Endothelial cell of umbilical vein (primary cell): ENCODE measurements at regions not wholly inside any gene's neighbourhood (a gene's known extent, or its start where the extent isn't known, plus 50 kb on each side); places are given as distances from the start of the nearest gene placed in this dataset.
"Not testable (repeated sequence)": the region's sequence is repeated elsewhere in the genome, so short reads cannot be mapped to it uniquely, and the experiment has no call there.

Experiments
- BruUV-seq: library from RNA; stranded (reverse); fragments of 400-500 nt; replicated peaks from 2 replicates; lab custom pipeline; 2021; lab: Mats Ljungman, UMichigan
- CTCF ChIA-PET: fragments of 300-600, 350-600 bp; sonication (Branson Sonifier 250); formaldehyde crosslinking; loops from one replicate; lab custom pipeline; 2021; ENCODE audit warnings: antibody characterized with exemption, inconsistent platforms; lab: Charles Lee
- POLR2A ChIA-PET: fragments of 300-600, 350-600 bp; sonication (Branson Sonifier 250); formaldehyde crosslinking; loops from one replicate; lab custom pipeline; 2021; ENCODE audit warnings: antibody characterized with exemption, inconsistent platforms; lab: Charles Lee
- DNase-seq: peaks from one replicate; pipeline ENCODE4 v3.0.0-alpha.2; 2011; ENCODE audit warnings: low read depth, low spot score
- FAIRE-seq: peaks from 2 replicates; lab custom pipeline; 2011; peaks lifted over from hg19 to GRCh38; lab: Jason Lieb, UNC
- H2AFZ ChIP-seq: 2 replicates; pipeline ENCODE4 v1.6.0; 2012; ENCODE audit warnings: low read depth, low read length, control low read depth, inconsistent platforms
- H3K27ac ChIP-seq: 2 replicates; pipeline ENCODE4 v1.5.1; 2011; ENCODE audit warnings: low read depth, mild to moderate bottlenecking, control low read depth, low read length, moderate library complexity; ENCODE audit not compliant: insufficient read depth
- H3K27me3 ChIP-seq, 2 experiments: 2 replicates each; pipeline versions ENCODE4 v1.6.0 to v1.6.1; 2011; ENCODE audit warnings: low read length in 2 of 2, mixed read lengths in 1 of 2; ENCODE audit not compliant: control insufficient read depth in 2 of 2, insufficient read depth in 2 of 2
- H3K36me3 ChIP-seq, 2 experiments: 2 replicates in 1 of 2; 3 replicates in 1 of 2; pipeline ENCODE4 v1.5.1; 2011; ENCODE audit warnings: low read length in 2 of 2, mild to moderate bottlenecking in 1 of 2, moderate library complexity in 1 of 2; ENCODE audit not compliant: control insufficient read depth in 2 of 2, insufficient read depth in 2 of 2; ENCODE audit errors: extremely low read depth in 1 of 2
- H3K4me1 ChIP-seq: 3 replicates; pipeline ENCODE4 v1.5.1; 2011; ENCODE audit warnings: mild to moderate bottlenecking, low read length; ENCODE audit not compliant: control insufficient read depth, insufficient read depth; ENCODE audit errors: extremely low read depth
- H3K4me2 ChIP-seq: 2 replicates; pipeline ENCODE4 v1.6.1; 2011; ENCODE audit warnings: low read length, control low read depth, mixed read lengths; ENCODE audit not compliant: insufficient read depth
- H3K4me3 ChIP-seq, 3 experiments: fragments of 200-600 bp in 1 of 3; sonication (generic), shearing (Covaris generic) in 1 of 3; replicated peaks in 1 of 3; 2 replicates each; pipeline ENCODE4 v1.5.1; 2011 to 2016; ENCODE audit warnings: control low read depth in 3 of 3, low read length in 3 of 3, mild to moderate bottlenecking in 2 of 3, inconsistent platforms in 1 of 3, low read depth in 1 of 3, moderate library complexity in 1 of 3; ENCODE audit not compliant: insufficient read depth in 1 of 3
- H3K79me2 ChIP-seq: 2 replicates; pipeline ENCODE4 v1.6.0; 2012; ENCODE audit warnings: low read length, inconsistent platforms; ENCODE audit not compliant: control insufficient read depth, insufficient read depth
- H3K9ac ChIP-seq: replicated peaks from 2 replicates; pipeline ENCODE3; 2011; ENCODE audit warnings: low read length, control low read depth; ENCODE audit not compliant: insufficient read depth; ENCODE audit errors: extremely low read depth
- H3K9me1 ChIP-seq: replicated peaks from 3 replicates; pipeline ENCODE4 v1.6.0; 2011; ENCODE audit warnings: mild to moderate bottlenecking, low read length; ENCODE audit not compliant: control insufficient read depth, insufficient read depth; ENCODE audit errors: extremely low read depth
- H3K9me3 ChIP-seq: replicated peaks from 2 replicates; pipeline ENCODE4 v1.5.1; 2012; ENCODE audit warnings: low read length, inconsistent platforms; ENCODE audit not compliant: control insufficient read depth, insufficient read depth
- H4K20me1 ChIP-seq: replicated peaks from 2 replicates; pipeline ENCODE3; 2011; ENCODE audit warnings: mild to moderate bottlenecking, low read length; ENCODE audit not compliant: control insufficient read depth, insufficient read depth; ENCODE audit errors: extremely low read depth
- CTCF ChIP-seq, 2 donors: IDR thresholded peaks; 1 replicate in 1 of 2; 2 replicates in 1 of 2; pipeline ENCODE4 v1.5.1; 2011; ENCODE audit warnings: low read length in 2 of 2, mild to moderate bottlenecking in 2 of 2, moderate library complexity in 2 of 2, control low read depth in 1 of 2, inconsistent platforms in 1 of 2, low read depth in 1 of 2; ENCODE audit not compliant: insufficient read depth in 1 of 2; ENCODE audit errors: extremely low read depth in 1 of 2
- EZH2 ChIP-seq: IDR thresholded peaks from 2 replicates; pipeline ENCODE4 v1.6.1; 2012; ENCODE audit warnings: borderline replicate concordance, low read depth, mild to moderate bottlenecking, moderate library complexity, low read length, inconsistent platforms; ENCODE audit not compliant: severe bottlenecking
- FOS ChIP-seq: IDR thresholded peaks from 2 replicates; pipeline ENCODE4 v1.6.1; 2011; ENCODE audit warnings: mild to moderate bottlenecking, low read length, moderate library complexity, borderline replicate concordance; ENCODE audit not compliant: insufficient read depth
- GATA2 ChIP-seq: IDR thresholded peaks from 2 replicates; pipeline ENCODE4 v1.7.0; 2011; ENCODE audit warnings: low read depth, mild to moderate bottlenecking, moderate library complexity, mixed read lengths, low read length; ENCODE audit not compliant: insufficient read length, insufficient read depth
- JUN ChIP-seq: IDR thresholded peaks from 2 replicates; pipeline ENCODE4 v1.6.1; 2011; ENCODE audit warnings: borderline replicate concordance, low read depth; ENCODE audit not compliant: insufficient read length, insufficient read depth
- MAX ChIP-seq: IDR thresholded peaks from 2 replicates; pipeline ENCODE4 v1.6.1; 2011; ENCODE audit not compliant: insufficient read depth, insufficient read length
- MYC ChIP-seq: IDR thresholded peaks from one replicate; pipeline ENCODE4 v1.6.1; 2011; ENCODE audit warnings: mild to moderate bottlenecking, low read depth, low read length
- POLR2A ChIP-seq: IDR thresholded peaks from 2 replicates; pipeline ENCODE4 v1.6.1; 2012; ENCODE audit warnings: low read depth, mild to moderate bottlenecking, control low read depth, low read length
- POLR2AphosphoS5 ChIP-seq: IDR thresholded peaks from 2 replicates; pipeline ENCODE4 v1.6.1; 2012; ENCODE audit warnings: low read depth, mild to moderate bottlenecking, control low read depth, low read length, moderate library complexity; ENCODE audit not compliant: insufficient read depth
- dilution Hi-C: fragments of 300-500 bp; cut with MboI; formaldehyde crosslinking; loops from one replicate; pipeline ENCODE4 v1.15.0; 2019; ENCODE audit warnings: low sequenced_read_pairs; ENCODE audit not compliant: extremely low pct_ligation_motif_present
- intact Hi-C: fragments of 100-400 bp; cut with micrococcal nuclease; formaldehyde crosslinking; loops from one replicate; pipeline ENCODE4 v1.10.0; 2022

GRCh38 chr12:102294568-102294967, 96.9 kb upstream of the PMCH start:
- no peak overlapping the region for H3K9ac ChIP-seq
- dilution Hi-C loops (no loop called here), intact Hi-C loops (no loop called here)
- no peaks in the 10 kb centered on the region for H3K4me1 ChIP-seq
- FAIRE-seq, result no peak
- H4K20me1 ChIP-seq, result no peaks in the 10 kb centered on the region
- no peak for DNase-seq
- H3K27me3 ChIP-seq, result no peaks in the 10 kb centered on the region
- TF ChIP-seq GATA2, result no peak
- TF ChIP-seq MYC, result no peak
- no peak for TF ChIP-seq CTCF (IDR thresholded peaks at IDR 0.05; ENCODE audit: extremely low read depth in 1 of 2, insufficient read depth in 1 of 2, low read depth in 1 of 2, low read length in 2 of 2)
- TF ChIP-seq MAX, result no peak
- TF ChIP-seq JUN, result no peak
- TF ChIP-seq POLR2AphosphoS5, result no peak
- no peak for TF ChIP-seq POLR2A
- no peak for TF ChIP-seq FOS
- TF ChIP-seq EZH2, result no peak
- H3K9me1 ChIP-seq, result no peaks in the 10 kb centered on the region
- no peaks in the 10 kb centered on the region for H3K9me3 ChIP-seq
- ChIA-PET CTCF (no interaction called here), POLR2A (no interaction called here)
- no peak overlapping the region for H3K27ac ChIP-seq
- no peak overlapping the region for H3K4me2 ChIP-seq
- no TSS peak for BruUV-seq
- no peaks in the 10 kb centered on the region for H3K36me3 ChIP-seq
- H3K4me3 ChIP-seq, result no peak overlapping the region
- H3K79me2 ChIP-seq, result no peaks in the 10 kb centered on the region
- no peak overlapping the region for H2AFZ ChIP-seq

- intact Hi-C loops, H3K36me3 ChIP-seq, H3K9me1 ChIP-seq, H3K4me3 ChIP-seq, POLR2A ChIA-PET, H4K20me1 ChIP-seq, H3K4me2 ChIP-seq, H3K9ac ChIP-seq, H3K27me3 ChIP-seq, H2AFZ ChIP-seq, H3K9me3 ChIP-seq, BruUV-seq, FAIRE-seq, H3K4me1 ChIP-seq, H3K79me2 ChIP-seq, dilution Hi-C loops, H3K27ac ChIP-seq, DNase-seq: not testable (repeated sequence)
- CTCF ChIA-PET, result interaction anchor here (0.8 kb wide), 1 partner anchor 122 kb away, joined by 3 read pairs; no protein-coding TSS in a partner anchor
These were observed 94.1 kb upstream of the PMCH start for GRCh38 chr12:102291498-102292440.
